GM18868 (cell line): ENCODE measurements at regions not wholly inside any gene's neighbourhood (a gene's known extent, or its start where the extent isn't known, plus 50 kb on each side); places are given as distances from the start of the nearest gene placed in this dataset.

Experiments
- ATAC-seq: cut with Tn5 transposase; IDR thresholded peaks from one replicate; pipeline ENCODE4 v1.9.1; 2021; ENCODE audit warnings: mild to moderate bottlenecking, moderate library complexity; ENCODE audit not compliant: unreplicated experiment

DNA sequence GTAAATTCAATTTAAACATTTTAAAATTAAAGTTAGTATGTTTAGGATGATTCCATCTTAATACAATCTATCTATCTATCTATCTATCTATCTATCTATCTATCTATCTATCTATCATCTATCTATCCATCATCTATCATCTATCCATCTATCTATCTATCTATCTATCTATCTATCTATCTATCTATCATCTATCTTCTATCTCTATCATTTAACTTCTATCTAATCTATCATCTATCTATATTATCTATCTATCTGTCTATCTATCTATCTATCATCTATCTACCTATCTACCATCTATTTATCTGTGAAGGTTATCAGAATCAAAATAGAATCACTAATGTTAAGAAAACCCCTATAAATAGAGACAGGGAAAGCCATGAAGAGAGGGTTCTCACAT lies 78.3 kb downstream of the RAMP3 start:
- no peak for ATAC-seq

DNA sequence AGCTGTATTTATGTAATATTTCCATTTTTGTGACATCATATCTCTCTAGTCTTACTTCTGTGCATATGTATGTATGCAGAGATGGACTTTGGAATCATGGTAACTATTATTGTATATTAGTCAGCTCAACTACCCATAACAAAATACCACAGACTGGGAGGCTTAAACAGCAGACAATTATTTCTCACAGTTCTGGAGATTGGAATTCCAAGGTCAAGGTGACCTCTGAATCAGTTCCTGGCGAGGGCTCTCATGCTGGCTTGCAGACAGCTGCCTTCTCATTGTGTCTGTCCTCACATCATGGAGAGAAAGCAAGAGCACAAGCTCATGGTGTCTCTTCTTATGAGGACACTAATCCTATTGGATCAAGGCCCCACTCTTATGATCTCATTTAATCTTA lies 79.1 kb downstream of the RAMP3 start:
- ATAC-seq: no peak

GRCh38 chr7:45237788-45238461 lies 80.3 kb downstream of the RAMP3 start:
- no peak for ATAC-seq

- no peak for ATAC-seq
Observed at GRCh38 chr7:45238806-45239205, 81.2 kb downstream of the RAMP3 start.

DNA sequence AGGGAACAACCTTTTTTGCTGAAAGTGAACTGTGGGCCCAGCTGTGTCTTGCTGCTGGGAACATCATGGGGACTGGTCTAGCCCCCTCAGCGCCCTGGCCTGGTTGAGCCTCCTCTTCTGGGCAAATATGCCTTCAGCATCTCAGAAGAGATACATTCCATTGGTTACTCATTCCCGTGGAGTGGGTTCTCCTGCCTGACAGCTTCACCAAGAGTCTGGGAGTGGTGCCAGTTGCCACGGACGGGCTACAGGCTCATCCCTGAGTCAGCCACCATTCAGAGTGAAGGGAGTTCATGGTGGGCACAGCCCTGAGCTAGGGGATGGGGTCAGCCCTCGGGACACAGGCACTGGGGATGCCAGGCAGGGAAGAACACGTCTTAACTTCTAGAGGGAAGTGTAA lies 81.9 kb downstream of the RAMP3 start:
- ATAC-seq: no peak

DNA sequence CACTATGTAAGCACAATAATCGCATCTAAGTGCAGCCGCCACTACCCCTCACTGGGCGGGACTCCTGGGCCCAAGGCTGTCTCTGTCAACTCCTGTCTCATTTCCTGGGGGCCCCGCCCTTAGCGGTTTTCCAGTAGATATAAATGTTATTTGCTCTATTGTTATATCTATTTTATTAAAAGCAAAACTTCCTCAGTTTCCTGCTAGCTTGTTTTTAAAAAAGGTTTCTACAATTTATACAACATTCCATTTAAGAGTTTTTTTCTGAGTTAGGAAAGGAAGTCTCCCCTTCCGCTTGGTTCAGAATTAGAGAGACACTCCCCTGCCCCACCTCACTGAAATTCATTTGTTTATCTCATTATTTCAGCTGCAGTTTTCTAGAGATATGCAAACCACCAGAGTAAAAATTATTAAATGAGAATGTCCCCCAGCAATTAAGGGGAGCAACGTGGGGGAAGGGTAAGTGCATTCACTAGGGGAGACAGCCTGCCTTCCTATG lies 82.7 kb downstream of the RAMP3 start:
- no peak for ATAC-seq

GRCh38 chr7:45240926-45241325 lies 83.3 kb downstream of the RAMP3 start:
- no peak for ATAC-seq

DNA sequence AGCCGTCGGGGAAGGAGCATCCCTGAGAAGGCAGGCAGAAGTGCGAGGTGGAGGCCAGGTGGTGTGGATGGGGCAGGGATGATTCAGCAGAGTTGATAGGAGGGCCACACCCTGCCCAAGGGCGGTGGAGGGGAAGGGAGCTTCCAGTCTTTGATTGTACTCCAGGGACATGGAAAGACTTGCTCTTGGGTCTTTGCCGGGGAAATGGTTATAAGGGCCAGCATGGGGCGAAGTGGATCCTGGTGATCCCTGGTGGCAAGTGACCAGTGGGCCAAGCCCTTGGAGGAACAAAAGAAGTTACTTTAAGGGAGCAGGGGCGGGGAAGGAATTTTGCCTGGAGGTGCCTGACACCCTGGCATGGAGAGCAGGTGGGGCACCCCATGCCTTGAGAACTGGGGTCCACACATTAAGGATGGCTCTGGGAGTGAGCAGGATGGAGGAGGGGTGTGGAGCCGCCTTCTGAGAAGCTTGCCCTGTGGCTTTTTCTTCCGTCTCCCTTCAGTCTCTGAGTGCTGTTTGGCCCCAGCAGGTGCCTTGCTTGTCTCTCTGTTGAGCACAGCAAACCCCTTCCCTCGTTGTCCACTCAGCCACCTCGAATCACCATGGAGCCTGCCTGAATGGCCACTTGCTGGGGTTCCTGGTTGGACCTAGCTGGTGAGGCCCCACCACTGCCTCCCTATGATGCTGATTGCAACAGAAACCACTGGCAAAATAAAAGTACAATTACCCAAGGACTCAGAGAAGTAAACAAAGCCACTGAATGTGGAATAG lies 83.9 kb downstream of the RAMP3 start:
- ATAC-seq: no peak

GRCh38 chr7:45242261-45242660 lies 84.7 kb downstream of the RAMP3 start:
- ATAC-seq: no peak

DNA sequence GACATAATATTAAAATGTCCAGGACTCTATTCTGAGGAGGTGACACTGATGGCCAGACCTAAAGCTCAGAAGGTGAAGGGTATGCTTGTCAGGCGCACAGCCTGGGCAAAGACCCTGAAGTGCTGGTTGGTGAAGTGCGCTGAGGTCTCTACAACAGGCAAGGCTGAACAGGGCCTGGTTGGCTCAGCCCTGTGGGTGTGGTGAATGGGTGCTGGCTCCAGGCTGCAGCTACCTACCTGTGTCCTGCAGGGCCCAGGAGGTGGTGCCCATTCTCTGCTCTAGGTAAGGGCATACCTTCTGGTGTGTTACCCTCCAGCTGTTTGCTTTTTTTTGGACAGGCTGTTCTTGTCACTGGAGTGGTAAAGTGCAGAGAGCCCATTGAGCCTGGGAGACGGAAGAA lies 85.1 kb downstream of the RAMP3 start:
- no peak for ATAC-seq

DNA sequence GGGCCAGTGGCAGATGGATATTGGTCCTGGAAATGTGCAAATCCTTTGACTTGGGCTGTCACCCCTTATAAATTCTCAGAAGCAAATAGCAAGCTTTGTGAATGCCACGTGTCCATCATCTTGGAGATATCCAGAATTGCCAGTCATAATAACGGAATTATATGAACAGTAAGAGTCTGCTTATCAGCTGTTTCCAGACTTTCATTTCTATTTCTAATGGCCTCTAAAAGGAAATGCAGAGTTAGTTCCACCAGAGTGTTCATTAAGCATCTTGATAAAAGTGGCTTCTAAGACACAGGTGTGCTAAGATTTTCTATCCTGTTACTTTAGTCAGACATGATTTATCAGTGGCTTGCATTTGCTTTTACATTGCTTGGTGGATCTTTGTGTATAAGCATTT lies 87.4 kb downstream of the RAMP3 start:
- ATAC-seq: no peak

- ATAC-seq: no peak
Observed at GRCh38 chr7:45246339-45246738, 88.7 kb downstream of the RAMP3 start.

DNA sequence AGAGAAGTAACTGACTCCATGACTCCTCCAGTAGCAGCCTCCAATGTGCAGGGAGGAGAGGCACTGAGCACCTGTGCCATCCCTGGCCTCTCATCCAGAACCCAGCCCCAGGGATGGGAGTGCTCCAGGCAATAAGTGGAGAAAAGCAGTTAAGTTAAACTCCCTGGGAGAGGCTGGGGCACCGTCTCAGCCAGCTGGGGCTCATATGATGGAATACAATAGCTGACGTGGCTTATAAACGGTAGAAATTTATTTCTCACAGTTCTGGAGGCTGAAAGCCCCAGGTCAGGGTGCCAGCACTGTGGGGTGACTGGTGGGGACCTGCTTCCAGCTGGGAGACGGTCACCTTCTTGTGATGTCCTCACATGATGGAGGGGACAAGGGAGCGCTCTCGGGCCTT lies 94.7 kb downstream of the RAMP3 start:
- no peak for ATAC-seq

- no peak for ATAC-seq
Observed at GRCh38 chr7:45252857-45253256, 95.3 kb downstream of the RAMP3 start.

DNA sequence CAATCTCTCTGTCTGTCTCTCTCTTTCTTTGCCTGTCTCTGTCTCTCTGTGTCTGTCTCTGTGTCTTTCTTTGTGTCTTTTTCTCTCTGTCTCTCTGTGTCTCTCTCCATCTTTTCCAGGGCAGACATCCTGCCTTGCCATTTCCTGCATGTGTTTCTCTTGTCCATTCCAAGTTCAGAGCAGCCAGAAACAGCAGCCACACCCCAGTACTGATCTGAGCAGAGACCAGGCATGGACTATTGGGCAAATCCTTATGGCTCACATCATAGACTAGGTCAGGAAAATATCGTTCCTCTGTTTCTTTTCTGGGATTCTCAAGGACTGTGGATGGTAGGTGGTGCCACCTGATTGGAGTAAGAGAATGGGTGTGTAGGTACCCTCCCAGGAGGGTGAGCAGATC lies 95.8 kb downstream of the RAMP3 start:
- ATAC-seq: no peak

DNA sequence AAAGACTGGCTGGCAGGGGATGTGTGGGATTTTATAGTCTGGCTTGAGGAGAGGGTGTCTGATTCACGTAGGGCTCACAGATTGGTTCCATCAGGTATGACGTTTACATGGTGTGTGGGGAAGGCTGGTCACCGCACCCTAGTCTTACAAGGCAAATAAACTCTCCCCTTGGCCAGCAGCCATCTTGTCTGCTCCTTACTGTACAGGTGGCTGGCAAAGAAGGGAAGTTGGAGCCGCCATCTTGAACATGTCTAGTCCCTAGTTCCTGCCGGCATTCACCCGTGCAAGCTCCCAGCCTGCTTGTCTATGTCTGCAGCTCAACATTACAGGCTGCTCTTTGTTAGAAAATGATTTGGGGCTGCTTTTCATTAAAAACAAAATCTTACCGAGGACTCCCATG lies 97.6 kb downstream of the RAMP3 start:
- no peak for ATAC-seq

DNA sequence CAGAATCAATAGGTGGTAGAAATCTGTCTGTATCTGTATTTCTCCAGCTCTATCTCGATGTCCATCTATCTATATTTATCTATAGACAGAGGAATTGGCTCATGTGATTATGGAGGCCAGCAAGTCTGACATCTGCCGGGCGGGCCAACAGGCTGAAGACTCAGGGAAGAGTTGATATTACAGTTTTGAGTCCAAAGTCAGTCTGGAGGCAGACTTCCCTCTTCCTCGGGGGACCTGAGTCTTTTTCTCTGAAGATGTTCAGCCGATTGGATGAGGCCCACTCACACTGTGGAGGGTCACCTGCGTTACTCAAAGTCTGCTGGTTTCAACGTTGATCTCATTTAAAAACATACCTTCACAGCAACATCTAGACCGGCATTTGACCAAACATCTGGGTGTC lies 98.7 kb downstream of the RAMP3 start:
- ATAC-seq: no peak

- no peak for ATAC-seq
Observed at GRCh38 chr7:45256775-45257174, 99.2 kb downstream of the RAMP3 start.

DNA sequence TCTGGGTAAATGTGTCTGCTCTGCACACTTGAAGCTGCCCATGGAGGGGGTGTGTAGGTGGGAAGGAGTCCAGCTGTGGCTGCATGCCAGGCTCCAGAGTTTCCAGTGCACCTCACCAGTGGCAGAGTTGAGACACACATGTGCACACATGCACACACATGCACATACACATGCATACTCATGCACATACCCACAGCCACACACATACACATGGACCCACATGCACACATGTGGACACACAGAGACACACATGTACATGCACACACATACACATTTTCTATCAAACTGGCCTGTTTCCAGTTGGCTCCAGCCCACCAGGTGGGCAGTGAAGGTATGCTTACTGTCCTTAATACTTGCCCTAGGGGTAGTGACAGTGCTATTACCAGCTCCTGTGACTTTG lies 99.7 kb downstream of the RAMP3 start:
- no peak for ATAC-seq

DNA sequence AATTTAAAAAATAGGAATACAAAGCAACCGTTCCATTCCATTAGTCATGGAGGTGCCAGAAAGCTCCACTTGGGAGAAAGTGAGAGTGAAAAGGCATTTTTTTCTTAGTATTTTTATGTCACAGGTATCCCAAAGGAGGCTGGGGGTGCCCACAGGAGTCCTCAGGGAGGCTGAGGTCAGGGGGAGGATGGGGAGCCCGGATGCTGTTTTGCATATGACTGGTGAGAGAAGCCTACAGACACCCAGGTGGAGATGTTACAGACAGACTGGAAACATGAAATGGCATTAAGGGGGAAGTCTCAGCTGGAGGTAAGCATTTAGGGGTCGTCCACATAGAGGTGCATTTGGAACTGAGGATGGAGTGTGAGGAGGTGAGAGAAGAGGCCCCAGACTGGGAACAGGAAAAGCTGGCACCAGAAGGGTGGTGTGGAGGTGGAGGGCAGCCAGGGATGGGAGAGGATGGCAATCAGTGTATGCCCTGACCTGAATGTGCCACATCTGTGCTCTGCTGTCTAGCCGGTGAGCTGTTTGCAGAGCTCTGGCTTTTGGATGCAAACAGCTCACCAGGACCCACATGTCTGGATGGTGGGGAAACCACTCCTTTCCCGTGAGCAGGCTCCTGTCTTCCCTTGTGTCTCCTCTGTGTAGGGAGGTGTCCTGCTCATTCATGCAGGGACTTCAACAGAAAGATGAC lies 101.1 kb downstream of the RAMP3 start:
- no peak for ATAC-seq

GRCh38 chr7:45259227-45259596 lies 101.6 kb downstream of the RAMP3 start:
- ATAC-seq: no peak
